Smooth muscle cell (in vitro differentiated cells): ENCODE measurements at regions not wholly inside any gene's neighbourhood (a gene's known extent, or its start where the extent isn't known, plus 50 kb on each side); places are given as distances from the start of the nearest gene placed in this dataset.

ENCODE experiments used
- DNase-seq: peaks from one replicate; lab custom pipeline; 2025; ENCODE audit not compliant: unreplicated experiment; lab: John Stamatoyannopoulos, UW
- H2AFZ ChIP-seq: fragments of 200-600 bp; sonication (generic); 2 replicates; pipeline ENCODE4 v1.6.0; 2016; ENCODE audit warnings: antibody characterized with exemption, low read depth, mild to moderate bottlenecking
- H3F3A ChIP-seq: fragments of 200-600 bp; sonication (generic); 2 replicates; pipeline ENCODE4 v1.6.0; 2017; ENCODE audit warnings: antibody characterized with exemption, low read depth
- H3K27ac ChIP-seq: fragments of 200-600 bp; sonication (generic); 2 replicates; pipeline ENCODE4 v1.5.1; 2016; ENCODE audit warnings: low read depth, mild to moderate bottlenecking
- H3K27me3 ChIP-seq: fragments of 200-600 bp; sonication (generic); 2 replicates; pipeline ENCODE4 v1.6.1; 2016; ENCODE audit warnings: low read depth, mild to moderate bottlenecking
- H3K36me3 ChIP-seq: fragments of 200-600 bp; sonication (generic); 2 replicates; pipeline ENCODE4 v1.5.1; 2016; ENCODE audit warnings: low read depth
- H3K4me1 ChIP-seq: fragments of 200-600 bp; sonication (generic); 2 replicates; pipeline ENCODE4 v1.5.1; 2016; ENCODE audit warnings: low read depth
- H3K4me2 ChIP-seq: fragments of 200-600 bp; sonication (generic); 2 replicates; pipeline ENCODE4 v1.6.0; 2016; ENCODE audit warnings: mild to moderate bottlenecking
- H3K4me3 ChIP-seq: fragments of 200-600 bp; sonication (generic); 2 replicates; pipeline ENCODE4 v1.5.1; 2016; ENCODE audit warnings: mild to moderate bottlenecking
- H3K79me2 ChIP-seq: fragments of 200-600 bp; sonication (generic); 2 replicates; pipeline ENCODE4 v1.6.0; 2016; ENCODE audit warnings: low read depth, mild to moderate bottlenecking
- H3K9ac ChIP-seq: fragments of 200-600 bp; sonication (generic); 2 replicates; pipeline ENCODE4 v1.6.0; 2016; ENCODE audit warnings: low read depth
- H3K9me3 ChIP-seq: fragments of 200-600 bp; sonication (generic); replicated peaks from 2 replicates; pipeline ENCODE4 v1.5.1; 2016; ENCODE audit warnings: low read depth
- H4K20me1 ChIP-seq: fragments of 200-600 bp; sonication (generic); 2 replicates; pipeline ENCODE4 v1.6.0; 2016; ENCODE audit warnings: low read depth
- WGBS: methylation state at CpG from one replicate; pipeline ENCODE4 v1.1.7; 2016; ENCODE audit warnings: low lambda C conversion rate; 5-methylcytosine and 5-hydroxymethylcytosine counted together
- TF ChIP-seq, protein P1 (sequence below): fragments of 200-600 bp; sonication (generic); IDR thresholded peaks from 2 replicates; pipeline ENCODE4 v1.5.1; 2017; ENCODE audit warnings: borderline replicate concordance, mild to moderate bottlenecking, antibody characterized with exemption; ENCODE audit not compliant: insufficient read depth, poor library complexity, severe bottlenecking

DNA sequence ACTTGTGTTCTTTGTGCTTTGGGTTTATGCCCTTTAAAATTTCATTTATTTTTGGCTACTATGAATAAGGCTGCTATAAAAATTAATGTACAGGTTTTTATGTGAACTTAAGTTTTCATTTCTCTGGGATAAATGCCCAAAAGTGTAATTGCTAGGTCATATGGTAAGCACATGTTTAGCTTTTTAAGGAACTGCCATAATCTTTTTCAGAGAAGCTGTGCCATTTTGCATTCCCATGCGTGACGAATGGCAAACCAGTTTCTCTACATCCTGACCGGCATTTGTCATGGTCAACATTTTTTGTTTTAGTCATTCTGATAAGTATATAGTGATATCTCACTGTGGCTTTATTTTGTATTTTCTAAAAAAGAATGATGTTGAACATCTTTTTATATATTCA is 236.0 kb upstream of the SGK1 start:
- TF ChIP-seq, protein P1, sequence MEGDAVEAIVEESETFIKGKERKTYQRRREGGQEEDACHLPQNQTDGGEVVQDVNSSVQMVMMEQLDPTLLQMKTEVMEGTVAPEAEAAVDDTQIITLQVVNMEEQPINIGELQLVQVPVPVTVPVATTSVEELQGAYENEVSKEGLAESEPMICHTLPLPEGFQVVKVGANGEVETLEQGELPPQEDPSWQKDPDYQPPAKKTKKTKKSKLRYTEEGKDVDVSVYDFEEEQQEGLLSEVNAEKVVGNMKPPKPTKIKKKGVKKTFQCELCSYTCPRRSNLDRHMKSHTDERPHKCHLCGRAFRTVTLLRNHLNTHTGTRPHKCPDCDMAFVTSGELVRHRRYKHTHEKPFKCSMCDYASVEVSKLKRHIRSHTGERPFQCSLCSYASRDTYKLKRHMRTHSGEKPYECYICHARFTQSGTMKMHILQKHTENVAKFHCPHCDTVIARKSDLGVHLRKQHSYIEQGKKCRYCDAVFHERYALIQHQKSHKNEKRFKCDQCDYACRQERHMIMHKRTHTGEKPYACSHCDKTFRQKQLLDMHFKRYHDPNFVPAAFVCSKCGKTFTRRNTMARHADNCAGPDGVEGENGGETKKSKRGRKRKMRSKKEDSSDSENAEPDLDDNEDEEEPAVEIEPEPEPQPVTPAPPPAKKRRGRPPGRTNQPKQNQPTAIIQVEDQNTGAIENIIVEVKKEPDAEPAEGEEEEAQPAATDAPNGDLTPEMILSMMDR: no peak
- Histone ChIP-seq H3K4me3 (no peak overlapping the region), H3K79me2 (no peaks in the 10 kb centered on the region), H3K9ac (no peak overlapping the region), H3F3A (no peaks in the 10 kb centered on the region), H3K4me2 (no peak overlapping the region), H2AFZ (no peak overlapping the region), H3K9me3 (no peaks in the 10 kb centered on the region), H3K4me1 (no peaks in the 10 kb centered on the region), H3K27me3 (no peaks in the 10 kb centered on the region), H3K27ac (no peak overlapping the region), H4K20me1 (no peaks in the 10 kb centered on the region), H3K36me3 (no peaks in the 10 kb centered on the region)
- DNase-seq: no peak
- 69% methylated on average over 3 of the region's 3 CpGs for WGBS

DNA sequence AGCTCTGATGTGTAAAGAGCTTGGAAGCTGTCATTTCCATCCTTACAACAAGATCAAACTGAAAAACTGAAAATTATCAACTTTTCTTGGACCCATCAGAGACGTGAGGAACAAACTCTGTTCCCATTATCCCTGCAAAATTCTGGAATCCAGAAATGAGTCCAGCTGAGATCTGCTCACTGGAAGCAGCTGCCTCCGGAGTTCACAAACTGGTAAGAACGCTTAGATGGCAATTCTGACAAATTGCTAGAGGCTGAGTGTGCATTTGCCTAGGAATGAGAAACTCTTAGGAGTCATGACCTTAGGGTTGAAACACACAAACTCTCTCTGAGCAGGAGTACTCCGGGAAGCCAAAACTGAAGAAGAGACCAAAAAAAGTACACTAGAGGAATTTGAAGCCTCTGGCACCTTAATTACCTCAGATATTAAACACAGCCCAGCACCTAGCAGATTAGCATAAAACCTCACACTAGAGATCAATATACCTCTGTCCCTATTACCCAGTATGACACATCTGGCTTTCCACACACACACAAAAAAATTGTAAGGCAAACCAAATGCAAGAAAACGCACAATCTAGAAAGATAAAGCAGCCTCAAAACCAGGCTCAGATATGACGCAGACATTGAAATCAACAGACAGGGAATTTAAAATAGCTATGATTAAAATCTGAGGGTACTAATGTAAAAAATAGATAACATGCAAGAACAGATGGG is 233.5 kb upstream of the SGK1 start:
- WGBS: 38% methylated on average over 6 of the region's 6 CpGs
- H3F3A ChIP-seq: no peaks in the 10 kb centered on the region
- no peaks in the 10 kb centered on the region for H3K27me3 ChIP-seq
- no peak overlapping the region for H3K4me3 ChIP-seq
- H4K20me1 ChIP-seq: no peaks in the 10 kb centered on the region
- H3K4me2 ChIP-seq: peak overlapping the region; percentile 30
- H3K9me3 ChIP-seq: no peaks in the 10 kb centered on the region
- TF ChIP-seq, protein P1: no peak
- H3K4me1 ChIP-seq: no peaks in the 10 kb centered on the region
- no peak for DNase-seq
- peak overlapping the region; percentile 6 for H2AFZ ChIP-seq
- no peaks in the 10 kb centered on the region for H3K36me3 ChIP-seq
- H3K79me2 ChIP-seq: no peaks in the 10 kb centered on the region
- H3K27ac ChIP-seq: no peak overlapping the region
- H3K9ac ChIP-seq: no peak overlapping the region

DNA sequence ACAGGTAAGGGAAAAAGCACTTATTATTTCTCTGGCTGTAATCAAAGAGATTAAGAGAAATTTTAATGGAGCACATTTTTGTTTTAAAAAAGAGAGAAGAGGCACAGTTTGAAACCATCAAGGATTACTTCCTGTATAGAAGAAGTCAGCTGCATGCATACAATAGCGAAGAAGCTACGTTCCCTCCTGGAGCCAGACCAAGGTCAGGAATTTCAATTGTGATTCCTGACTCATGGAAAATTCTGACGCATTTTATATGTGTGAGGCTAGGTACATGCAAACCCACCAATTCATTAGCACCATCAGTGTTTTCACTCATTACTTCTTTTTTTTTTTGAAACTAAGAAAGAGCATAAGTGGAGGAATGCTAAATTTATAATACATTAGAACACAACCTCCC is 232.7 kb upstream of the SGK1 start:
- Histone ChIP-seq H3F3A (no peaks in the 10 kb centered on the region), H3K9ac (no peak overlapping the region), H3K4me2 (no peak overlapping the region), H3K79me2 (no peaks in the 10 kb centered on the region), H3K4me3 (no peak overlapping the region), H4K20me1 (no peaks in the 10 kb centered on the region), H3K9me3 (no peaks in the 10 kb centered on the region), H3K27ac (no peak overlapping the region), H3K27me3 (no peaks in the 10 kb centered on the region), H2AFZ (no peak overlapping the region), H3K4me1 (no peaks in the 10 kb centered on the region), H3K36me3 (no peaks in the 10 kb centered on the region)
- no peak for DNase-seq
- TF ChIP-seq, protein P1: no peak
- 54% methylated on average over 3 of the region's 3 CpGs for WGBS

DNA sequence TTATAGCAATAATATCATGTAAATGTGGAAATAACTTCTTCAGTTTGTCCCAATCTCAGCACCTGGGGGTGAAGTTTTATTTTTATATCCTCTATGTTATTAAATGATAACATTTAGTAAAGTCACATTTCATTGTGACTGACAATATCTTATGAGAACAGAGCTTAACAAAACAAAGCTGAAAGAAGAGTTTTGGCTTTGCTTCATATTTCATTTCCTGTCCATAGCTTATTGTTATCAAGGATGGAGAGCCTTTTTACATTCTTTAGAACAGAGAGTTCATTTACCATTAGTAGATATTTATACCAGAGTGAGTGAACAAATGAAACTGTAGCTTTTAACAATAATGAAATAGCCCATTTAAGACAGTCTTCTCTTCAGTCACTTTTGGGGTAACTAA is 231.9 kb upstream of the SGK1 start:
- Histone ChIP-seq H3K27ac (no peak overlapping the region), H3K4me2 (no peak overlapping the region), H2AFZ (no peak overlapping the region), H3K4me1 (no peaks in the 10 kb centered on the region), H3K36me3 (no peaks in the 10 kb centered on the region), H3F3A (no peaks in the 10 kb centered on the region), H3K27me3 (no peaks in the 10 kb centered on the region), H3K4me3 (no peak overlapping the region), H4K20me1 (no peaks in the 10 kb centered on the region), H3K79me2 (no peaks in the 10 kb centered on the region), H3K9me3 (no peaks in the 10 kb centered on the region), H3K9ac (no peak overlapping the region)
- TF ChIP-seq, protein P1: no peak
- no peak for DNase-seq
